IPS DF 4.7 (cell line): ENCODE measurements at regions not wholly inside any gene's neighbourhood (a gene's known extent, or its start where the extent isn't known, plus 50 kb on each side); places are given as distances from the start of the nearest gene placed in this dataset.
"Not testable (repeated sequence)": the region's sequence is repeated elsewhere in the genome, so short reads cannot be mapped to it uniquely, and the experiment has no call there.

Experiments used
- DNase-seq: peaks from one replicate; pipeline ENCODE4 v3.0.0-alpha.2; 2013; ENCODE audit warnings: low spot score; ENCODE audit errors: extremely low read depth

DNA sequence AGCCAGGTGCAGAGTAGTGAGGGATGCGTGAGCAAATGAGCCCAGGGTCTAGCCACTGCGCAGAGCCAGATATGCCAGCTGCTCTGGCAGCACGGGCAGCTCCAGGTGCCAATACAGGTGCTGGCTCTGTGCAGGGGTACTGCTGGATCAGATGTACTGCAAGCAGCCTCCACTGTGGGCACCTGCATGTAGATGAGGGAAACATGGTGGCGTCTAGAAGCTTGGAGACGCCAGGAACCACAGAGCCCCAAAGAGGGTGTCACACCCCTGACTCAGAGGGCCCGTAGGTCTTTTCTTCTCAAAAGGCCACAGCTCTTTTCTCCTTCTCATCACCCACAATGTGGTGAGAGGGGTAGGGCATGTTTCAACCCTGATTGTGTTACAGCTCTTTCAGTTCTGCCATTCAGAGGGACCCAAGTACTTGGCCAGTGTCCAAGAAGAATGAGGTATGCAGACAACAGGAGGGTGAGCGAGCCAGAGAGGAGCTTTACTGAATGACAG, 244.4 kb upstream of the SLITRK1 start:
- no peak for DNase-seq

DNA sequence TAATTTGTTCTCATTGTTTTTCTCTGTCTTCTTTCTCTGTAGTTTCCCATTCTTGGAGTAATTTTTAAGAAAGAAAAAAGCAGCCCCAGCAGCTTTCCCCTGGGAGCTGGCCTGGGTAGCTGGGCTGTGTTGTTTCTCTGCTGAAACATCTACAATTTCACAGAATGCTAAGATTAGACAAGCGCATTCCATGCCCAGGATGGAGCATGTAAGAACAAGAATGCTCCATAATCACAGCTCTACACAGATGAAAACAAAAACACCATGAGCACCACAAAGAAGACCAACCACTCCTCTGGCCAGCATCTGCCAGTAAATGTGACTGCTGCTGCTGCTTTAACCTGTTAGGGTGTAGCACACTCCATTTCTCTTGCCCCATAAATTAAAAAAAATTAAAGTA, 239.2 kb upstream of the SLITRK1 start:
- DNase-seq, result no peak

DNA sequence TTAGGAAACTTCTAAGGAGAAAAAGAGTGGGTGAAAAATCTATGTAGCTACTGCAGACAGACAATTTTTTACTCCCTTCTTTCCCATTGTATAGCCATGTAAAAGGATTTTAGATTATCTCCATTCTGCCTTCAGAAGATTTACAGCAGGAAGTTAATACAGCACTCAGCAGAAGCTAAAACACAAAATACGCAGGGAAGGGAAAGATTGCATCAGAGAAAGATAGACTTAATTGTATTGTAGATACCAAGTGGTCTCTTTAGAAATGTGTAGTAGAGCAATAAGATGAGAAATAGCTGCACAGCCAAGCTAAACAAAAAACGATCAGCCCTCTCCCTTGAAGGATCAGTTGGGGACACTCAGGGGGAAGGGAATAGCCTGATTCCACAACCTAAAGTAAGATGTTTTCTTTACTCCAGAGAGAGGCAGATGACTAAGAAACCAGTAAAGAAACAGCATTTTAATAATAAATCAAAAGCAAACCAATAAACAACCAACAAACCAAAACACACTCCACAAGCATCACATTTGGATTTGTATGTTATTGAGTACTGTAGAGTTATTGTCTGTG, 236.7 kb upstream of the SLITRK1 start:
- DNase-seq, result no peak

DNA sequence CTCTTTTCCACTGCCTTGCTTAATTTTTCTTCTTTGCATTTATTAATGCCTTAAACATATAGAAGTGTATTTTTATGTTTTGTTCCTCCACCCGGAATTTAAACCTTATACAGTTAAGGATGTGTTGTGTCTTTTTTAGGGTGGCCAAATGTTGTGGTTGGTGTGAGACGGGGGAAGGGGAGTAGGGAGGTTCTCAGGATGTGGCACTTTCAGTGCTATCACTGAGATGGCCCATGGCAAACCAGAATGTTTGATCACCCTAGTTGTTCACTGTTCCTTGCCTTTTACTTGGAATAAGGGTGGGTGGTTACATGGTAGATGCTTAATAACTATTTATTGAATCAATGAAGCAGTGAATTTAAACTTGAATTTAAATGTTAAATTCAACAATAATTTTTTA, 216.0 kb upstream of the SLITRK1 start:
- DNase-seq, result no peak

DNA sequence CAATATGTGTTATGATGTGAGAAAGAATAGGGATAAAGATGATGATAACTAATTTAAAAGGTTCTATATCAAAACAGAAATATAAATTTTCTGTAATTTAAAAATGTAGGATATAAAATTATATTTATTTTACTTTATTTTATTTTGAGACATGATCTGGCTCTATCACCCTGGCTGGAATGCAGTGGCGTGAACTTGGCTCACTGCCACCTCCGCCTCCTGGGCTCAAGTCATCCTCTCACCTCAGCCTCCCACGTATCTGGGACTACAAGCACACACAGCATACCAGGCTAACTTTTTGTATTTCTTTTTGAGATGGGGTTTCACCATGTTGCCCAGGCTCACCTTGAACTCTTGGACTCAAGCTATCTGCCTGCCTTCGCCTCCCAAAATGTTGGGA, 214.9 kb upstream of the SLITRK1 start:
- no peak for DNase-seq

DNA sequence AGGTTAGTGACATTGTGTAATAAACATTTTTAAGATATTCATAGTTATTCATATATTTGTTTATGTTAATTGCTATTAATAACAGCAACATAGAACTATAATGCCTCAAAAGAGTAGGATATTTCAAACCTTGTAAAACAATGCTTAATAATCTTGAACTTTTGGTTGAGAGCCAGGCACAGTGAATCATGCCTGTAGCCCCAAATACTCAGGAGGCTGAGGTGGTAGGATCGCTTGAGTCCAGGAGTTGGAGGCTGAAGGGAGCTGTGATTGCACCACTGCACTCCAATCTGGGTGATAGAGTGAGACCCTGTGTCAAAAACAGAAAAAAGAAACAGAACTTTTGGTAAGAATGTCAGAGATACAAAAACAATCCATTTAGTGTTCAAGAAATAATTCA, 213.9 kb upstream of the SLITRK1 start:
- no peak for DNase-seq

DNA sequence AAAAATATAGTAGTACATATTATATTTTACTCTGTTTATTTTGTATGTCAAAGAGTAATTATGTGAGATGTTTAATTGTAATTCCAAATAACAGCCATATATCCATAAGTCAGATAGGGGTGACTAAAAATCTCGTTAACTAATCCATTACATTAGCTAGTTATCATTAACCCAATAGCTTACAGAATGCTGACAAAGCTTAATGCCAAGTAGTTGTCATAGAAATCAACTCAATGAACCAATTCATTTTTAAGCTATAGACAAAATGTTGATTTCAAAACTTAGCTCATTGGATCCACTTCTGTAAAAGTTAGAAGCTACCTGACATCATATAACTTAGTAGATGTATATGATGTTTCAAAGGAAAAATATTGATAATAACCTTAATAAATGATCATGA, 206.7 kb upstream of the SLITRK1 start:
- no peak for DNase-seq

DNA sequence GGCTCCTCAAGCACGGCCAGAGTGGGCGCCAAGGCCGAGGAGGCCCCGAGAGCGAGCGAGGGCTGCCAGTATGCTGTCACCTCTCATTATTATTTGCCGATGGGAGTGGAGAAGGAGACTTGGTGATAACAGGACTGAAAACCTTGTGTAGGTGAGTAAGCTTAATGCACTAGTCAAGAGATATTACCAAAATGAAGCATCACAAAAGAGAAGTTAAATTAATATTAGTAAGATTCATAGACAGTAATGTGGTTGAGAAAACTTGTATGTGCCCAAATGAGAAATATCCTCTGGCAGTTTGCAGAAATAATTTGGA, 204.5 kb upstream of the SLITRK1 start:
- DNase-seq, result no peak

DNA sequence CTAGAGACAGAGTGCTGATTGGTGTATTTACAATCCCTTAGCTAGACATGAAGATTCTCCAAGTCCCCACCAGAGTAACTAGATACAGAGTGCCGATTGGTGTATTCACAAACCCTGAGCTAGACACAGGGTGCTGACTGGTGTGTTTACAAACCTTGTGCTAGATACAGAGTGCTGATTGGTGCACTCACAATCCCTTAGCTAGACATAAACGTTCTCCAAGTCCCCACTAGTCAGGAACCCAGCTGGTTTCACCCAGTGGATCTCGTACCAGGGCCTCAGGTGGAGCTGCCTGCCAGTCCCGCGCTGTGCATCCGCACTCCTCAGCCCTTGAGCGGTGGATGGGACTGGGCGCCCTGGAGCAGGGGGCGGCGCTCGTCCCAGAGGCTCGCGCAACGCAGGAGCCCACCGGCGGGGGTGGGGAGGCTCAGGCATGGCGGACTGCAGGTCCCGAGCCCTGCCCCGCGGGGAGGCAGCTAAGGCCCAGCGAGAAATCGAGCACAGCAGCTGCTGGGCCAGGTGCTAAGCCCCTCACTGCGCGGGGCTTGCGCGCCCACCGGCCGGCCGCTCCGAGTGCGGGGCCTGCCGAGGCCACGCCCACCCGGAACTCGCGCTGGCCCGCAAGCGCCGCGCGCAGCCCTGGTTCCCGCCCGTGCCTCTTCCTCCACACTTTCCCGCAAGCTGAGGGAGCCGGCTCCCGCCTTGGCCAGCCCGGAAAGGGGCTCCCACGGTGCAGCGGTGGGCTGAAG, 204.0 kb upstream of the SLITRK1 start:
- not testable (repeated sequence) for DNase-seq

DNA sequence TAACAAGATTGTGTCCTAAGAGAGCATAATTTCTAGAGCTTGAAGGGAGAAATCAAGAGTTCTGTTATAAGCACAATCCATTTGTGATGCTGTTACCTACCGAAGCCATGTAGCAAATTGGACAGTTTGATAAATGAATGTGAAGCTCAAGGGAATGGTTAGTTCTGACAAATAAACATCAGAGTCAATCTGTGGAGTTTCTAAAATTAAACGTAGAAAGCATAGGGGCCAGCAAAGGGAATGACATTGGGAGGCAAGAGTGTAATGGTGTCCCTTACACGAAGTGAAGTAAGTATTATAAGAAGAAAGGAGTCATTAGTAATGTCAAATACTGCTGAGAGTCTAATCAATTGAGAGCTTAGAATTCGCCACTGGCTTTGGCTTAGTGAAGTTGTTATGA, 200.2 kb upstream of the SLITRK1 start:
- DNase-seq, result no peak

DNA sequence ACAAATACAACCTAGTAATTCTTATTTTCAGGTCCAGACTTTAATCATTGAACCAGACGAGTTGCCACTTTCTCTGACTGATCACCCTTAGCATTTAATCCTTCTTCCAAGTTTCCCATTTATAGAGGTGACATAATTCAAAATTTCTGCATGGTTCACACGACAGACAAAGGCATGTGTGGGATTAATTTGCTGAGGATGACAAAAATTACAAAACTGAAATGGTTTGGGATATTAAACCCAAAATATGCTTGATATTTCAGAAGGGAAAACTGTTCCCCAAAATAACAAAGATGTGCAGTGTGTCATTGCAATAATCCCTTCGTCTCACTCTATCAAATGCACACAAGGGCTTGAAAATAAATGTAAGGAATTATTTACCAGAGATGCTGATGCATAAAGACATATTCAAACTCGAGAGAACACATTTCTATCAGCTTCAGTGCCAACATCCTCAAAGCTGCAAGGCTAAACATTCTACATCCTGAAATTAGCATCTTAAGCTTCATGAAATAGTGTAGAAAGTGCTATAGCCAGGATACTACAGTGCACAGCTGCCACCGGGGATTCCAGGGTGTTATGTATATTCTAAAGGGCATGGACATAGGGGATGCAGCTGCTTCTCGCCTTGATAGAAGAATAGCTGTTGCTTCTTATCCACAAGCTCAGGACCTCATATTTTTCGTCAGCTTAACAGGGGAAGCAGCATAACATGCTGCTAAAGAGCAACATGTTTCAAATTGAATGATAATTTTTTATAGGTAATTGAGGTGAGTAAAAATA, 198.7 kb upstream of the SLITRK1 start:
- DNase-seq, result no peak

DNA sequence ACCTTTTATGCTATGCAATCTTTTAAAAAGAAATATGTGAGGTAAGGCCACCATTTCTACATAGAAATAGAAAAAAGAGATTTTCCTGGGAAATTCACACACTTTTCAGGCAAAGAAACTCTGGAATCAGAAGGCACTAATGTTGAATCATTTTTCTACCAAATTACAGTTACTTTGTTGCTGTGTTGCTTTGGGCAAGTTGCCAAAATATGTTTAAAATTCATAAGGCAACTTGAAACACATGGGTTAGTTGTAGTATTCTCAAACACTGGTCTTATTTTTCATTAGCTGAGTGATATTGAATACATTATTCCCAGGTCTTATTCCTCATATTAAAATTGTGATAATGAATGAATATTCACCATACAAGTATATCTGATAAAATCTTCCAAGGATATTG, 195.0 kb upstream of the SLITRK1 start:
- DNase-seq, result no peak

DNA sequence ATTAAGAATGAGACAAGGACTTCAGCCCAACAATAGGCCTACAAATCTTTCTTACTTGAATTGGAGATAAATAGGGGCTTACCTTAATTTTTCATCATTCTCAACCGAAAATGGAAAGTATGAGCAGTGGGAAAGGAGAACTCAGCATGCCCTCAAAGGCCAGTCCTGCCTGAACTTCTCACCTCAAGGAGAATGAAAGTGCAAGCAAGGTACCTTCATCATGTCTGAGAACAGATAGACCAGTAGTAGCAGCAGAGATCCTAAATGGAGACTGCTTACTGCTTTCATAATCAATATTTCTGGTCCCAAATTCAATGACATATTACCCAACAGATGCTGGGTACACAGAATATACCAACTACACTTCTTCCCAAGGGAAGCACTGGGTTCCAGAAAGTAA, 194.0 kb upstream of the SLITRK1 start:
- no peak for DNase-seq

DNA sequence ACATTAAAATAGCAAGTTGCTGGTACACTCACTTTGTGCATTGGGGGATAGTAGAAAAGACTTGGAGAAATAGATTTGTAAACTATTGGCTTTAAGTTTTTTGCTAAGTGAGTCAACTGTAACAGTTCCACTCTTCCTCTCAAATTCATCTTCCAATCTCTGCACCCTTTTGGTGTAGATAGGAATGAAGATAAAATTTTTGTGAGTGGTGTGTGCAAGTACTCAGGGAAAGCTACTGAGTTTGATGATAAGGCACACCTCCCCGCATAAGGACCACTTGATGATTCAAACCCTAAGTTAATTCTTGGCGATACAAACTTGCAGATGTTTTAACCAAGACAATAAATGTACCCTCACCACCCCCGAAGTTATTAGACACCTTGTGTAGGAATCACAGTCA, 168.3 kb upstream of the SLITRK1 start:
- no peak for DNase-seq

DNA sequence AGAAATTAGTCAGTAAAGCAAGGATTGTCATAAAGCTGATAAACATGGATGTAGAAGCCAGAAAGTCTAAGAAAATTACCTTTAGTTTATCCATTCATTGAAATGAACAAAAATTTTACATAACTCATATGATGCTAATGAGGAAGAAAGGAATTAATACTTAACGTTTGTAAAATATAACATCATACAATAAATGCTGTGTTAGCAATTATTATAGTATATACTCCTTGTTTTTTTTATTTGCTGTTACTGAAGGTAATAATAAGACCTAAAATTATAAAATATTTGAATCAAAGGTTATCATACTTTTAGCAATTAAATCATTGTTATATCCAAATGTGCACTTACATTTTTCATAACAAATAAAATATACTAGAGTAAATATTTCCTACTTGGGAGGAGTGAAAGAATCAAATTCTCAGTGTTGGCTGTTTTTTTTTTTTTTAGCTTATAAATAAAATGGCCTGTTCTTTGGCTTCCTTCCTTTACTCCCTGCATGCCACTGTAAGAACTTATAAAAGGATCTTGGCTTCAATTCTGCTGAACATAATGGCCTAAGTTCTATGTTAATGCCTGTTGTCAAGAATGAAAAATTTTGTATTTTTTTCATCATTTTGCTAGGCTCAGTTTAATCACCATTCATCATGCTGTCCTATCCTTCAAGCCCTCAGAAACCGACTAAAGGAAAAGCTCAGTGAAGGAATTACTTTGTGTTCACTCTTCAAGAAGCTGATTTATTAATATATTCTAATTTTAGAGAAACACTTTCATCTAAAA, 167.4 kb upstream of the SLITRK1 start:
- no peak for DNase-seq

DNA sequence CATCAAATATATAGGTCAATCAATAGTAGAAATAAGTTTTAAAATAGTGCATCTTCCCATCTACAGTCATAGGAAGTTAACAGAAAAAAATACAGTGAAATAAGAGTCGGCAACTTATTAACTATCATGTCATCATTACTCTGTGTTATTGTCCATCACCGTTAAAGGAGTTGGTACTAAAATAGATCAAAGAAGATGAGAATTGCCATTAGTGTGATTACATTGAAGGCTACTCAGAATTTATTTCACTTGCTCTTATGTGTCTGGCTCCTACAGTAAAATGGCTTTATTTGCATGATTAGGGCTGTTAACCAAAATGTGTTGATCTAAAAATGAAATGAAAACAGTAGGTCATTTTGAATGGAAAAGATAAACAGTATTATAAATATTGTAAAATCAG, 162.5 kb upstream of the SLITRK1 start:
- DNase-seq, result no peak

DNA sequence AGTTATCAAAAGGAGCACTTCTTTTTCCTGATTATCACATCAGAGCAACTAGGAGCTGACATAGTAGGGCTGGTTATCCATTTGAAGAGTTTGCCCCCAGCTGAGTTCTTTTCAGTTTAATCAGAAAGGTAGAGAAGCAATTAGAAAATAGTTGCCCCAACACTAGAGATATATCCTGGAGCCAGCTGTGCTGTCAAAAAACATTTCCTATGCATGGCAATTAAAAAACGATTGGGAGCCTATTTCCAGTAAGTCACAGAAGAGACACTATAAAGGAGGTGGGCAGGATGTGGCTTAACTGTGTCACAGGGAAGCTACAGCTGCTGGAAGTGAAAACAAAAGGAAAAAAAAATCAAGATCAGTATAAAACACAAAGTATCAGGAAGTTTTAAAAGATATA, 155.7 kb upstream of the SLITRK1 start:
- DNase-seq, result peak; percentile 28

DNA sequence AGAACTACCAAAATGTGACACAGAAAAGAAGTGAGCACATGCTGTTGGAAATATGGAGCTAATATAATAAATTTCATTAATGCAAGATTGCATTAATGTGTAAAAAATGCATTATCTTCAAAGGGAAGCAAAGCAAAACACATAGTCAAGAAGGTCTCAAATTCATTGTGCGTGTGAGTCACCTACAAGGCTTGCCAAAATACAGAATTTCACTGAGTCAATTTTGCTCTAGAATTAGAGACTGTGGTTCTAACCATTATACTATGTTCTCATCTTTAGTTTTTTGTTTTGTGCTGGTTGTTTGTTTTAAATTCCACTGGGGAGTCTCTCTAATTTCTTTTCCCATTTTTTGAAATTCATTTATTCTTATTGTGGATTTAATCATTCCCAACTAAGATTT, 149.8 kb upstream of the SLITRK1 start:
- no peak for DNase-seq

DNA sequence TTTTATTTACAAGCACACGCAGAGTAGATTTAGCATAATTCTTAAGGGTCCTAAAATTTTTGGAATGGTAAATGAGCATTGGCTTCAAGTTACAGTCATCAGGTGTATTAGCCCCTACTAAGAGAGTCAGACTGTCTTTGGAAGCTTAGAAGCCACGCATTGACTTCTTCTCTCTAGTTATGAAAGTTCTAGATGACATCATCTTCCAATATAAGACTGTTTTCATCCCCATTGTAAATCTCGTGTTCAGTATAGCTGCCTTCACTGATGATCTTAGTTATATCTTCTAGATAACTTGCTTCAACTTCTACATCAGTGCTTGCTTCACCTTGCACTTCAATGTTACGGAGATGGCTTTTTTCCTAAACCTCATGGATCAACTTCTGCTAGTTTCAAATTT, 148.8 kb upstream of the SLITRK1 start:
- DNase-seq, result no peak

DNA sequence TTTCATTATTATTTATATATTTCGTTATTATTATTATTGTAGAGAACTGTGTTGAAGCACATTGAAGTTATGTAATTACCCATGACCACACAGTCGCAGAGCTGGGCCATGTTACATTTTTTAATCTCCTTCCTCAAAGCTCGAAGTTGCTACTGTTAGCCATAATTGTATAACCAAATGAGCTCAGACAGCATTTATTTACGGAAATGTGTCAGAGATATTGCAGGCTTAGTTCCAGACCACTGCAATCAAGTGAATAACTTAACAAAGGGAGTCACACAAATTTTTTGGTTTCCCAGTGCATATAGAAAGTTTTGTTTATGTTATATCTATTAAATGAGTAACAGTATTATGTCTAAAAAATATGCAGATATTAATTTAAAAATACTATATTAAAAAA, 147.1 kb upstream of the SLITRK1 start:
- no peak for DNase-seq

DNA sequence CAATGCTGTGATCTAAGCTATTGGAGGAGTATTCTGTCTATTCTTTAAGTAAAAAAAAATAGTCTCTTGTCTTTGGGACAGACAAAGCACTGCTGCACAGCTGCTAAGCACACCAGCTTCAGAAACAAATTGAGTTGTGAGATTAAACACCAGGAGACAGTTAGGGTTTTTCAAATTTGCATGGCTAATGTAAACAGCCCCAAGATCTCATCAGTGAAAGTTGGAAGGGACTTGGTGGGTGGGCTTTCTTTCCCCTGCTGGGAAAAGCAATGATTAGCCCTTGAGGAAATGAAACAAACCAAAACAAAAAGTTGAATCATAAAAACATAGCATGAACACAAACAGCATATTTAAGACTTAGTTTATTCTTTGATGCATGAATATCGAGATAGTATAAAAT, 143.6 kb upstream of the SLITRK1 start:
- DNase-seq, result no peak

DNA sequence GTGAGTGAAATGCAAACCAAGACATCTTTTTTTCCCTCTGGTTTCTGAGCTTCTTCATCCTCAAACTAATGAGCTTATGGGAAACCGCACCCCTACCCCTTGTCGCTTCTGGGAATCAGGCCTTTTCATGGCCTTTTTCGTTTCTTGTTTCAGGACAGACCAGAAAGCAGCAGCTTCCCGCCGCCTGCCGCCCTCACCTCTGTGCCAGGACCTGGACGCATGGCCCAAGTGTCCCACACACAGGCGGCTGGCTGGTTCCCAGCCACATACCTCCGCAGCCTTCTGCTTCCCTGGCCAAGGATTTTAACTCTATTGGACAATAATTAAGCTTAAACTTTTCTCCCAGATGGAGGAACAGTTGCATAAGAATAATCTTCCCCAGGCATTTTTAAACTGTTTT, 114.1 kb upstream of the SLITRK1 start:
- DNase-seq, result no peak
